AG10803 (cell line): ENCODE measurements at regions not wholly inside any gene's neighbourhood (a gene's known extent, or its start where the extent isn't known, plus 50 kb on each side); places are given as distances from the start of the nearest gene placed in this dataset.

Experiments used
- DNase-seq: peaks from one replicate; pipeline ENCODE4 v3.0.0; 2010; ENCODE audit warnings: low read depth
- H3K4me3 ChIP-seq: 2 replicates; pipeline ENCODE4 v1.5.1; 2011; ENCODE audit warnings: mild to moderate bottlenecking, low read length, control low read depth
- CTCF ChIP-seq: conservative IDR thresholded peaks from 2 replicates; pipeline ENCODE4 v1.5.1; 2011; ENCODE audit warnings: mild to moderate bottlenecking, low read length, control low read depth, inconsistent platforms

GRCh38 chr20:10949930-10950783 lies 276.4 kb upstream of the JAG1 start:
- no peak for TF ChIP-seq CTCF
- no peak for DNase-seq
- no peak overlapping the region for H3K4me3 ChIP-seq

- no peak for DNase-seq
- TF ChIP-seq CTCF = no peak
- H3K4me3 ChIP-seq = no peak overlapping the region
Observed at GRCh38 chr20:10951216-10951615, 277.4 kb upstream of the JAG1 start.

GRCh38 chr20:10951904-10952303 lies 278.1 kb upstream of the JAG1 start:
- no peak for TF ChIP-seq CTCF
- no peak overlapping the region for H3K4me3 ChIP-seq
- no peak for DNase-seq

GRCh38 chr20:10953437-10953836 lies 279.6 kb upstream of the JAG1 start:
- no peak overlapping the region for H3K4me3 ChIP-seq
- TF ChIP-seq CTCF = no peak
- no peak for DNase-seq

GRCh38 chr20:10954137-10954840 lies 280.5 kb upstream of the JAG1 start:
- no peak overlapping the region for H3K4me3 ChIP-seq
- TF ChIP-seq CTCF = no peak
- no peak for DNase-seq

- no peak overlapping the region for H3K4me3 ChIP-seq
- no peak for DNase-seq
- TF ChIP-seq CTCF = no peak
Observed at GRCh38 chr20:10954908-10955580, 281.2 kb upstream of the JAG1 start.

GRCh38 chr20:10958279-10958678 lies 284.5 kb upstream of the JAG1 start:
- no peak for DNase-seq
- no peak overlapping the region for H3K4me3 ChIP-seq
- TF ChIP-seq CTCF = no peak
